ENCODE measurements at regions not wholly inside any gene's neighbourhood (a gene's known extent, or its start where the extent isn't known, plus 50 kb on each side); places are given as distances from the start of the nearest gene placed in this dataset.

- H3K4ac ChIP-seq (replicated peaks; ENCODE audit: insufficient read length, low read depth, low read length), result no peak overlapping the region
- ChIA-PET POLR2A (ENCODE audit: partially characterized antibody) (no interaction called here), CTCF (ENCODE audit: partially characterized antibody) (interaction anchor here (1.2 kb wide), 1 partner anchor 26 kb away, joined by 4 read pairs; no protein-coding TSS in a partner anchor)
- H3K14ac ChIP-seq (ENCODE audit: insufficient read length), result no peak overlapping the region
- H2BK20ac ChIP-seq (ENCODE audit: low read length), result no peak overlapping the region
- no peak overlapping the region for H3K9ac ChIP-seq (replicated peaks in 1 of 4; ENCODE audit: extremely low read depth in 1 of 4, low read depth in 3 of 4, low read length in 3 of 4)
- H4K5ac ChIP-seq (ENCODE audit: insufficient read length, low read depth, low read length), result no peak overlapping the region
- H2BK12ac ChIP-seq (ENCODE audit: low read depth, low read length), result no peak overlapping the region
- no peak overlapping the region for H3K4me2 ChIP-seq (ENCODE audit: insufficient read depth in 1 of 2, low read depth in 2 of 2, low read length in 2 of 2)
- no peaks in the 10 kb centered on the region for H3K79me1 ChIP-seq (ENCODE audit: low read depth, low read length)
- no peaks in the 10 kb centered on the region for H3K23me2 ChIP-seq (ENCODE audit: low read depth, low read length)
- no peak overlapping the region for H3K23ac ChIP-seq (ENCODE audit: insufficient read length)
- H3K18ac ChIP-seq (ENCODE audit: extremely low read depth, low read length), result no peak overlapping the region
- no peaks in the 10 kb centered on the region for H3K9me3 ChIP-seq (ENCODE audit: insufficient read depth in 2 of 2, low read depth in 1 of 2, low read length in 1 of 2)
- FAIRE-seq (no peak), DNase-seq (ENCODE audit: low read depth in 1 of 2, low spot score in 2 of 2) (no peak)
- no peak overlapping the region for H4K91ac ChIP-seq (replicated peaks; ENCODE audit: insufficient read length, low read length)
- no peak overlapping the region for H2BK120ac ChIP-seq (replicated peaks; ENCODE audit: low read depth, low read length)
- 93% methylated on average over 2 of the region's 2 CpGs; no CpG with 5 or more reads in 1 of the 2 experiments for WGBS, 2 experiments (ENCODE audit: extremely low coverage in 1 of 2, insufficient coverage in 1 of 2, insufficient read length in 1 of 2, insufficient replicate concordance in 2 of 2, low coverage in 1 of 2, low lambda C conversion rate in 2 of 2, missing lambda C conversion rate in 1 of 2)
- no peak overlapping the region for H2AFZ ChIP-seq (ENCODE audit: low read length)
- H3K56ac ChIP-seq (replicated peaks; ENCODE audit: insufficient read length, low read depth, low read length), result no peak overlapping the region
- no peaks in the 10 kb centered on the region for H4K20me1 ChIP-seq (replicated peaks in 1 of 2; ENCODE audit: control insufficient read depth in 1 of 2, insufficient read depth in 2 of 2, low read length in 2 of 2)
- no peaks in the 10 kb centered on the region for H3K27me3 ChIP-seq (replicated peaks in 1 of 4; ENCODE audit: control insufficient read depth in 3 of 4, extremely low read depth in 1 of 4, insufficient read depth in 3 of 4, low read length in 3 of 4)
- H3K36me3 ChIP-seq (ENCODE audit: control insufficient read depth in 2 of 4, insufficient read depth in 4 of 4, low read length in 3 of 4), result no peaks in the 10 kb centered on the region
- H4K8ac ChIP-seq (ENCODE audit: extremely low read depth, insufficient read depth, low read length), result no peak overlapping the region
- H2AK5ac ChIP-seq (ENCODE audit: low read depth, low read length), result no peak overlapping the region
- no peak overlapping the region for H3K4me3 ChIP-seq (ENCODE audit: extremely low read depth in 1 of 4, insufficient read depth in 2 of 4, low read depth in 3 of 4, low read length in 4 of 4)
- no peaks in the 10 kb centered on the region for H3K79me2 ChIP-seq (ENCODE audit: control insufficient read depth in 1 of 2, insufficient read depth in 2 of 2, low read length in 2 of 2)
- no peak overlapping the region for H2BK5ac ChIP-seq (ENCODE audit: low read depth, low read length)
- H3K27ac ChIP-seq (ENCODE audit: low read depth, low read length), result no peak overlapping the region
- H2BK15ac ChIP-seq (ENCODE audit: low read length), result no peak overlapping the region
- no peaks in the 10 kb centered on the region for H3K4me1 ChIP-seq (replicated peaks in 1 of 4; ENCODE audit: control insufficient read depth in 3 of 4, insufficient read depth in 4 of 4, low read length in 3 of 4)
- no peak for TF ChIP-seq ASH2L (IDR thresholded peaks at IDR 0.05; ENCODE audit: low read length)
- TF ChIP-seq CBX8 (IDR thresholded peaks at IDR 0.05; ENCODE audit: borderline replicate concordance, low read depth, low read length), result no peak
- no peak for TF ChIP-seq CHD2 (IDR thresholded peaks at IDR 0.05; ENCODE audit: low read length)
- TF ChIP-seq RBBP5 (IDR thresholded peaks at IDR 0.05; ENCODE audit: borderline replicate concordance, low read depth, low read length), result no peak
- TF ChIP-seq SRF (IDR thresholded peaks at IDR 0.05; ENCODE audit: low read depth, low read length), result no peak
- no peak for TF ChIP-seq ATF2 (IDR thresholded peaks at IDR 0.05; ENCODE audit: low read length)
- TF ChIP-seq SIX5 (IDR thresholded peaks at IDR 0.05; ENCODE audit: low read depth, low read length), result no peak
- no peak for TF ChIP-seq POU5F1 (IDR thresholded peaks at IDR 0.05; ENCODE audit: low read depth, low read length)
- TF ChIP-seq EZH2 (IDR thresholded peaks at IDR 0.05; ENCODE audit: low read depth, low read length, severe bottlenecking), result no peak
- TF ChIP-seq CTCF (IDR thresholded peaks at IDR 0.05; ENCODE audit: control extremely low read depth in 1 of 3, insufficient read depth in 1 of 3, low read depth in 1 of 3, low read length in 3 of 3), result no peak
- no peak for TF ChIP-seq CEBPB (IDR thresholded peaks at IDR 0.05; ENCODE audit: low read depth, low read length)
- no peak for TF ChIP-seq TEAD4 (IDR thresholded peaks at IDR 0.05; ENCODE audit: low read depth, low read length)
These were observed 336.6 kb upstream of the LYPLAL1 start for GRCh38 chr1:218837051-218837450.
